HCT116 (cell line): ENCODE measurements at regions not wholly inside any gene's neighbourhood (a gene's known extent, or its start where the extent isn't known, plus 50 kb on each side); places are given as distances from the start of the nearest gene placed in this dataset.

Experiments
- ATAC-seq: fragments of 200-7000 bp; cut with Tn5 transposase; 2 replicates; pipeline ENCODE4 v1.9.1; 2020; ENCODE audit warnings: mild to moderate bottlenecking, moderate library complexity
- BruUV-seq: library from RNA; stranded (reverse); fragments of 400-500 nt; replicated peaks from 2 replicates; lab custom pipeline; 2021; lab: Mats Ljungman, UMichigan
- CTCF ChIA-PET: fragments of 300-600 bp; sonication (Branson Sonifier 250); formaldehyde crosslinking; loops from one replicate; lab custom pipeline; 2021; ENCODE audit warnings: antibody characterized with exemption; lab: Charles Lee
- POLR2A ChIA-PET: fragments of 300-600, 350-600 bp; sonication (Branson Sonifier 250); formaldehyde crosslinking; loops from one replicate; lab custom pipeline; 2021; ENCODE audit warnings: antibody characterized with exemption; lab: Charles Lee
- RAD21 ChIA-PET, 2 experiments: fragments of 300-600 bp; sonication (Branson Sonifier 250); formaldehyde crosslinking; loops; one replicate each; lab custom pipeline; 2023; ENCODE audit warnings: low total read pairs in 2 of 2; ENCODE audit not compliant: uncharacterized antibody in 2 of 2, unreplicated experiment in 2 of 2, low non-redundant PET in 1 of 2; lab: Charles Lee
- DNase-seq: peaks from one replicate; pipeline ENCODE4 v3.0.0-alpha.2; 2010; ENCODE audit warnings: low read depth, low spot score
- H2AFZ ChIP-seq: fragments of 200-600 bp; shearing (Covaris generic), sonication (generic); 2 replicates; pipeline ENCODE4 v1.6.1; 2017; ENCODE audit warnings: low read depth, mixed run types, mixed read lengths, antibody characterized with exemption, low read length; ENCODE audit not compliant: poor library complexity, severe bottlenecking
- H3K27ac ChIP-seq: 2 replicates; pipeline ENCODE4 v1.5.1; 2012; ENCODE audit warnings: low read depth, low read length
- H3K27me3 ChIP-seq: fragments of 200-600 bp; sonication (generic); 2 replicates; pipeline ENCODE4 v1.6.1; 2016; ENCODE audit warnings: mixed run types, low read length, mixed read lengths; ENCODE audit not compliant: insufficient read depth
- H3K36me3 ChIP-seq, 2 experiments: fragments of 200-500 bp in 1 of 2; fragments of 200-600 bp in 1 of 2; sonication (Bioruptor generic) in 1 of 2; sonication (generic) in 1 of 2; 2 replicates each; pipeline versions ENCODE4 v1.5.1 to v1.6.1; 2014 to 2016; ENCODE audit warnings: low read length in 2 of 2, inconsistent platforms in 1 of 2, mixed read lengths in 1 of 2, mixed run types in 1 of 2; ENCODE audit not compliant: insufficient read depth in 2 of 2, control insufficient read depth in 1 of 2
- H3K4me1 ChIP-seq, 2 experiments: fragments of 200-600 bp in 1 of 2; sonication (generic) in 1 of 2; 2 replicates each; pipeline versions ENCODE4 v1.5.1 to v1.6.1; 2012 to 2017; ENCODE audit warnings: low read length in 2 of 2, inconsistent platforms in 1 of 2, mild to moderate bottlenecking in 1 of 2, mixed read lengths in 1 of 2, mixed run types in 1 of 2, moderate library complexity in 1 of 2; ENCODE audit not compliant: insufficient read depth in 2 of 2, control insufficient read depth in 1 of 2
- H3K4me2 ChIP-seq: fragments of 200-600 bp; sonication (generic); 2 replicates; pipeline ENCODE4 v1.6.1; 2017; ENCODE audit warnings: mixed run types, low read length, mixed read lengths
- H3K4me3 ChIP-seq, 2 experiments: fragments of 200-600 bp in 1 of 2; sonication (generic) in 1 of 2; replicated peaks in 1 of 2; 2 replicates each; pipeline ENCODE4 v1.5.1; 2011 to 2016; ENCODE audit warnings: low read length in 2 of 2, control low read depth in 1 of 2, low read depth in 1 of 2, mild to moderate bottlenecking in 1 of 2, mixed read lengths in 1 of 2, mixed run types in 1 of 2
- H3K79me2 ChIP-seq: fragments of 200-600 bp; sonication (generic); 2 replicates; pipeline ENCODE4 v1.6.1; 2017; ENCODE audit warnings: mild to moderate bottlenecking, mixed run types, low read length, moderate library complexity, mixed read lengths; ENCODE audit not compliant: insufficient read depth
- H3K9ac ChIP-seq: fragments of 200-600 bp; sonication (generic); 2 replicates; pipeline ENCODE4 v1.6.1; 2016; ENCODE audit warnings: low read length, mixed read lengths
- H3K9me2 ChIP-seq: fragments of 200-600 bp; sonication (generic), shearing (Covaris generic); 2 replicates; pipeline ENCODE4 v1.6.1; 2017; ENCODE audit warnings: mixed run types, mild to moderate bottlenecking, moderate library complexity; ENCODE audit not compliant: insufficient read depth
- H3K9me3 ChIP-seq, 2 experiments: fragments of 200-500 bp in 1 of 2; fragments of 200-600 bp in 1 of 2; sonication (Bioruptor generic) in 1 of 2; sonication (generic) in 1 of 2; 2 replicates each; pipeline ENCODE4 v1.6.1; 2014 to 2017; ENCODE audit warnings: low read length in 2 of 2, mixed read lengths in 2 of 2, inconsistent platforms in 1 of 2, low read depth in 1 of 2, mild to moderate bottlenecking in 1 of 2, mixed run types in 1 of 2, moderate library complexity in 1 of 2; ENCODE audit not compliant: control insufficient read depth in 1 of 2, insufficient read depth in 1 of 2
- H4K20me1 ChIP-seq: fragments of 200-600 bp; sonication (generic), shearing (Covaris generic); 2 replicates; pipeline ENCODE4 v1.6.1; 2017; ENCODE audit warnings: mixed run types, mild to moderate bottlenecking, moderate library complexity; ENCODE audit not compliant: insufficient read depth
- CBX3 ChIP-seq: IDR thresholded peaks from 2 replicates; pipeline ENCODE4 v1.6.1; 2012; ENCODE audit warnings: low read depth
- CEBPB ChIP-seq: IDR thresholded peaks from 2 replicates; pipeline ENCODE4 v1.6.1; 2012; ENCODE audit warnings: low read depth
- EGR1 ChIP-seq: IDR thresholded peaks from 2 replicates; pipeline ENCODE4 v1.6.1; 2012; ENCODE audit warnings: low read depth
- EZH2 ChIP-seq: fragments of 200-600 bp; sonication (generic); IDR thresholded peaks from 2 replicates; pipeline ENCODE4 v1.6.1; 2017; ENCODE audit warnings: antibody characterized with exemption, mixed run types
- FOSL1 ChIP-seq: IDR thresholded peaks from 2 replicates; pipeline ENCODE4 v1.6.1; 2012; ENCODE audit warnings: low read depth
- JUND ChIP-seq: IDR thresholded peaks from 2 replicates; pipeline ENCODE4 v1.6.1; 2012
- MAX ChIP-seq: IDR thresholded peaks from 2 replicates; pipeline ENCODE4 v1.6.1; 2012
- POLR2A ChIP-seq: IDR thresholded peaks from 2 replicates; pipeline ENCODE4 v1.7.0; 2011; ENCODE audit warnings: borderline replicate concordance; ENCODE audit not compliant: insufficient read depth, insufficient read length; ENCODE audit errors: extremely low read depth
- POLR2AphosphoS5 ChIP-seq: IDR thresholded peaks from 2 replicates; pipeline ENCODE4 v1.6.1; 2011; ENCODE audit warnings: mild to moderate bottlenecking, low read depth, low read length, moderate library complexity
- RAD21 ChIP-seq: IDR thresholded peaks from 2 replicates; pipeline ENCODE4 v1.6.1; 2012; ENCODE audit warnings: low read depth, mild to moderate bottlenecking
- SRF ChIP-seq: IDR thresholded peaks from 2 replicates; pipeline ENCODE4 v1.6.1; 2012; ENCODE audit warnings: low read depth
- TCF7L2 ChIP-seq: IDR thresholded peaks from 2 replicates; pipeline ENCODE4 v1.7.0; 2011; ENCODE audit warnings: borderline replicate concordance, inconsistent platforms; ENCODE audit not compliant: insufficient read depth, insufficient read length; ENCODE audit errors: extremely low read depth
- ZFX ChIP-seq: fragments of 450-650 bp; IDR thresholded peaks from 2 replicates; pipeline ENCODE4 v1.6.1; 2017
- ZNF274 ChIP-seq: fragments of 200-500 bp; sonication (Bioruptor generic); IDR thresholded peaks from 2 replicates; pipeline ENCODE4 v1.6.1; 2014; ENCODE audit warnings: mild to moderate bottlenecking, low read depth, low read length, inconsistent platforms
- intact Hi-C: fragments of 100-400 bp; cut with micrococcal nuclease; formaldehyde crosslinking; loops from 2 replicates; pipeline ENCODE4 v1.10.0; 2022
- TF ChIP-seq, protein P1 (sequence below), 3 experiments: fragments of 200-600 bp in 1 of 3; sonication (generic) in 1 of 3; IDR thresholded peaks in 2 of 3; conservative IDR thresholded peaks in 1 of 3; 2 replicates each; pipeline ENCODE4 v1.5.1; 2012 to 2017; ENCODE audit warnings: low read depth in 2 of 3, low read length in 2 of 3, antibody characterized with exemption in 1 of 3, borderline replicate concordance in 1 of 3, control low read depth in 1 of 3, mild to moderate bottlenecking in 1 of 3, mixed read lengths in 1 of 3, mixed run types in 1 of 3, moderate library complexity in 1 of 3; ENCODE audit not compliant: insufficient read depth in 1 of 3
- TF ChIP-seq, protein P2 (sequence below): IDR thresholded peaks from 2 replicates; pipeline ENCODE4 v1.6.1; 2012; ENCODE audit warnings: low read depth
- TF ChIP-seq, protein P3 (sequence below): IDR thresholded peaks from 2 replicates; pipeline ENCODE4 v1.6.1; 2011; ENCODE audit warnings: mild to moderate bottlenecking, low read length, moderate library complexity; ENCODE audit not compliant: insufficient replicate concordance; ENCODE audit errors: extremely low read depth

DNA sequence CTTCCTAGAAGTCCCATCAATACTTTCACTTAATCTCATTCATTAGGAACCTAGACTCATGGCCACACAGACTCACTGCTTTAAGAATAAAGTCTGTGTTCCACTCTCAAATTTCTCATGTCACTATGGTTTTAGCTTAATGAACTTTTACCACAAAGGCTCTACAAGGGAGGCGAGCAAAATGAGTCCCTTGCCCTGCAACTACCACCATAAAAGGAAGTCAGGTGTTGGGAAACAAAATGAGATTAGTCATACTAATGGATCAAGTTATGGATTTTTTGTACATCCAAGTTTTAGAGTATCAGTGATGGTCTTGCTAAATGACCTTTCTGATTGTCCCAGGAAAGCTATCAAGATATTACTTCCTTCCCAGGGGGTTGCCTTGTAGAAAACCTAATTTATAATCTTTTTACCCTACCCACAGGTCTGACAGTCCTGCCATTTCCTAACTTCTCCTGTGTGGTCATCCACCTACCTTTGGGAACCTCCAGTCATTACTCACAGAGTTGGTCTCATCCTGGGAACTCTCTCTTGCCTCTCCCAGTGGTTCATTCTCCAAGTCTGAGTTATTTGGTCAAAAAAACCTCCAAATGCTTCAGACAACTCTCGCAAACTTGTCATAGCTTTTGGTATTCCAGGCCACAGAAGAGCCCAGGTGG lies 51.8 kb upstream of the SLC16A1 start:
- CTCF ChIA-PET = no interaction called here
- POLR2A ChIA-PET = no interaction called here
- ATAC-seq = no peak
- no peaks in the 10 kb centered on the region for H3K27me3 ChIP-seq
- no peak overlapping the region for H2AFZ ChIP-seq
- BruUV-seq = no TSS peak
- RAD21 ChIA-PET = no interaction called here
- H3K79me2 ChIP-seq = no peaks in the 10 kb centered on the region
- no peaks in the 10 kb centered on the region for H4K20me1 ChIP-seq
- no peak overlapping the region for H3K4me2 ChIP-seq
- H3K9me3 ChIP-seq = no peaks in the 10 kb centered on the region
- H3K9ac ChIP-seq = no peak overlapping the region
- intact Hi-C loops = no loop called here
- H3K27ac ChIP-seq = no peak overlapping the region
- H3K9me2 ChIP-seq = no peaks in the 10 kb centered on the region
- TF ChIP-seq EZH2 (no peak), SRF (no peak), EGR1 (no peak), RAD21 (no peak), JUND (no peak), ZNF274 (no peak), MAX (no peak), CBX3 (no peak), FOSL1 (no peak), POLR2AphosphoS5 (no peak), POLR2A (no peak), CEBPB (no peak), ZFX (no peak), TCF7L2 (no peak)
- TF ChIP-seq, protein P1, sequence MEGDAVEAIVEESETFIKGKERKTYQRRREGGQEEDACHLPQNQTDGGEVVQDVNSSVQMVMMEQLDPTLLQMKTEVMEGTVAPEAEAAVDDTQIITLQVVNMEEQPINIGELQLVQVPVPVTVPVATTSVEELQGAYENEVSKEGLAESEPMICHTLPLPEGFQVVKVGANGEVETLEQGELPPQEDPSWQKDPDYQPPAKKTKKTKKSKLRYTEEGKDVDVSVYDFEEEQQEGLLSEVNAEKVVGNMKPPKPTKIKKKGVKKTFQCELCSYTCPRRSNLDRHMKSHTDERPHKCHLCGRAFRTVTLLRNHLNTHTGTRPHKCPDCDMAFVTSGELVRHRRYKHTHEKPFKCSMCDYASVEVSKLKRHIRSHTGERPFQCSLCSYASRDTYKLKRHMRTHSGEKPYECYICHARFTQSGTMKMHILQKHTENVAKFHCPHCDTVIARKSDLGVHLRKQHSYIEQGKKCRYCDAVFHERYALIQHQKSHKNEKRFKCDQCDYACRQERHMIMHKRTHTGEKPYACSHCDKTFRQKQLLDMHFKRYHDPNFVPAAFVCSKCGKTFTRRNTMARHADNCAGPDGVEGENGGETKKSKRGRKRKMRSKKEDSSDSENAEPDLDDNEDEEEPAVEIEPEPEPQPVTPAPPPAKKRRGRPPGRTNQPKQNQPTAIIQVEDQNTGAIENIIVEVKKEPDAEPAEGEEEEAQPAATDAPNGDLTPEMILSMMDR (IDR thresholded peaks at IDR 0.05 in 2 of 3, conservative IDR thresholded peaks at IDR 0.05 in 1 of 3; ENCODE audit: borderline replicate concordance in 1 of 3, insufficient read depth in 1 of 3, low read depth in 2 of 3, low read length in 2 of 3) = no peak
- TF ChIP-seq, protein P2, sequence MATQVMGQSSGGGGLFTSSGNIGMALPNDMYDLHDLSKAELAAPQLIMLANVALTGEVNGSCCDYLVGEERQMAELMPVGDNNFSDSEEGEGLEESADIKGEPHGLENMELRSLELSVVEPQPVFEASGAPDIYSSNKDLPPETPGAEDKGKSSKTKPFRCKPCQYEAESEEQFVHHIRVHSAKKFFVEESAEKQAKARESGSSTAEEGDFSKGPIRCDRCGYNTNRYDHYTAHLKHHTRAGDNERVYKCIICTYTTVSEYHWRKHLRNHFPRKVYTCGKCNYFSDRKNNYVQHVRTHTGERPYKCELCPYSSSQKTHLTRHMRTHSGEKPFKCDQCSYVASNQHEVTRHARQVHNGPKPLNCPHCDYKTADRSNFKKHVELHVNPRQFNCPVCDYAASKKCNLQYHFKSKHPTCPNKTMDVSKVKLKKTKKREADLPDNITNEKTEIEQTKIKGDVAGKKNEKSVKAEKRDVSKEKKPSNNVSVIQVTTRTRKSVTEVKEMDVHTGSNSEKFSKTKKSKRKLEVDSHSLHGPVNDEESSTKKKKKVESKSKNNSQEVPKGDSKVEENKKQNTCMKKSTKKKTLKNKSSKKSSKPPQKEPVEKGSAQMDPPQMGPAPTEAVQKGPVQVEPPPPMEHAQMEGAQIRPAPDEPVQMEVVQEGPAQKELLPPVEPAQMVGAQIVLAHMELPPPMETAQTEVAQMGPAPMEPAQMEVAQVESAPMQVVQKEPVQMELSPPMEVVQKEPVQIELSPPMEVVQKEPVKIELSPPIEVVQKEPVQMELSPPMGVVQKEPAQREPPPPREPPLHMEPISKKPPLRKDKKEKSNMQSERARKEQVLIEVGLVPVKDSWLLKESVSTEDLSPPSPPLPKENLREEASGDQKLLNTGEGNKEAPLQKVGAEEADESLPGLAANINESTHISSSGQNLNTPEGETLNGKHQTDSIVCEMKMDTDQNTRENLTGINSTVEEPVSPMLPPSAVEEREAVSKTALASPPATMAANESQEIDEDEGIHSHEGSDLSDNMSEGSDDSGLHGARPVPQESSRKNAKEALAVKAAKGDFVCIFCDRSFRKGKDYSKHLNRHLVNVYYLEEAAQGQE = no peak
- TF ChIP-seq, protein P3, sequence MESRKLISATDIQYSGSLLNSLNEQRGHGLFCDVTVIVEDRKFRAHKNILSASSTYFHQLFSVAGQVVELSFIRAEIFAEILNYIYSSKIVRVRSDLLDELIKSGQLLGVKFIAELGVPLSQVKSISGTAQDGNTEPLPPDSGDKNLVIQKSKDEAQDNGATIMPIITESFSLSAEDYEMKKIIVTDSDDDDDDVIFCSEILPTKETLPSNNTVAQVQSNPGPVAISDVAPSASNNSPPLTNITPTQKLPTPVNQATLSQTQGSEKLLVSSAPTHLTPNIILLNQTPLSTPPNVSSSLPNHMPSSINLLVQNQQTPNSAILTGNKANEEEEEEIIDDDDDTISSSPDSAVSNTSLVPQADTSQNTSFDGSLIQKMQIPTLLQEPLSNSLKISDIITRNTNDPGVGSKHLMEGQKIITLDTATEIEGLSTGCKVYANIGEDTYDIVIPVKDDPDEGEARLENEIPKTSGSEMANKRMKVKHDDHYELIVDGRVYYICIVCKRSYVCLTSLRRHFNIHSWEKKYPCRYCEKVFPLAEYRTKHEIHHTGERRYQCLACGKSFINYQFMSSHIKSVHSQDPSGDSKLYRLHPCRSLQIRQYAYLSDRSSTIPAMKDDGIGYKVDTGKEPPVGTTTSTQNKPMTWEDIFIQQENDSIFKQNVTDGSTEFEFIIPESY = no peak
- no peaks in the 10 kb centered on the region for H3K36me3 ChIP-seq
- H3K4me3 ChIP-seq = no peak overlapping the region
- DNase-seq = no peak
- H3K4me1 ChIP-seq = no peaks in the 10 kb centered on the region
